ENCODE measurements at regions not wholly inside any gene's neighbourhood (a gene's known extent, or its start where the extent isn't known, plus 50 kb on each side); places are given as distances from the start of the nearest gene placed in this dataset.

DNA sequence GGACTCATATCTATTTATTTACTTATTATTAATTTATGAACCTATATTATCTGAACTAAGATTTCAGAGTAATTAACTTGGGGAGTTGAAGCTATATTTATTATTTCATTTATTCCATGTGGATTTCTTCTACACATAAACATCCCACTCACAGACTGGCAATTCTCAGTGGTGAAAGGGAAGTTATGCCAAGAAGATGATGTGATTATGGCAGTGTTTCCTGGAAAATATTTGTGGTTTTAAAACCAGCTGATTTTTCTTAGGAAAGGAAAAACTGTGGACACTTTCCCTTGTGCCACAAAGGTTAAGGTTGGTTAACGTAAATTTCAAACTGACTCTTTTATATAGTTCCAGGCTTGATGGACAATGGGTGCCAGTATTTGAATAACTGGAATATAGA, 513.1 kb downstream of the SLITRK6 start:
- Histone ChIP-seq H3K4me3 (ENCODE audit: low read length) (no peak overlapping the region), H3K9me3 (ENCODE audit: control insufficient read depth, insufficient read depth, low read length) (peaks cover 9% of the 10 kb centered on the region; the same call in 1 of the 2 replicates), H3K4me1 (ENCODE audit: control insufficient read depth, low read length) (peaks cover 5% of the 10 kb centered on the region), H3F3A (ENCODE audit: control insufficient read depth, insufficient read depth) (peaks cover 3% of the 10 kb centered on the region; the same call in 1 of the 2 replicates), H3K4me2 (ENCODE audit: low read length) (no peak overlapping the region), H4K20me1 (ENCODE audit: control insufficient read depth, insufficient read depth, low read depth, low read length) (no peaks in the 10 kb centered on the region), H3K27ac (ENCODE audit: low read depth, low read length) (no peak overlapping the region), H3K36me3 (ENCODE audit: control insufficient read depth, low read length) (no peaks in the 10 kb centered on the region), H3K27me3 (ENCODE audit: control insufficient read depth, low read length) (no peaks in the 10 kb centered on the region), H3K9me2 (replicated peaks; ENCODE audit: control insufficient read depth, low read length) (no peaks in the 10 kb centered on the region), H3K79me2 (ENCODE audit: control insufficient read depth, low read length) (no peaks in the 10 kb centered on the region)
- no peak for TF ChIP-seq EZH2phosphoT487 (IDR thresholded peaks at IDR 0.05; ENCODE audit: borderline replicate concordance, low read length)
- TF ChIP-seq, protein P1, sequence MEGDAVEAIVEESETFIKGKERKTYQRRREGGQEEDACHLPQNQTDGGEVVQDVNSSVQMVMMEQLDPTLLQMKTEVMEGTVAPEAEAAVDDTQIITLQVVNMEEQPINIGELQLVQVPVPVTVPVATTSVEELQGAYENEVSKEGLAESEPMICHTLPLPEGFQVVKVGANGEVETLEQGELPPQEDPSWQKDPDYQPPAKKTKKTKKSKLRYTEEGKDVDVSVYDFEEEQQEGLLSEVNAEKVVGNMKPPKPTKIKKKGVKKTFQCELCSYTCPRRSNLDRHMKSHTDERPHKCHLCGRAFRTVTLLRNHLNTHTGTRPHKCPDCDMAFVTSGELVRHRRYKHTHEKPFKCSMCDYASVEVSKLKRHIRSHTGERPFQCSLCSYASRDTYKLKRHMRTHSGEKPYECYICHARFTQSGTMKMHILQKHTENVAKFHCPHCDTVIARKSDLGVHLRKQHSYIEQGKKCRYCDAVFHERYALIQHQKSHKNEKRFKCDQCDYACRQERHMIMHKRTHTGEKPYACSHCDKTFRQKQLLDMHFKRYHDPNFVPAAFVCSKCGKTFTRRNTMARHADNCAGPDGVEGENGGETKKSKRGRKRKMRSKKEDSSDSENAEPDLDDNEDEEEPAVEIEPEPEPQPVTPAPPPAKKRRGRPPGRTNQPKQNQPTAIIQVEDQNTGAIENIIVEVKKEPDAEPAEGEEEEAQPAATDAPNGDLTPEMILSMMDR (IDR thresholded peaks at IDR 0.05; ENCODE audit: low read depth, low read length, poor library complexity, severe bottlenecking), result no peak

DNA sequence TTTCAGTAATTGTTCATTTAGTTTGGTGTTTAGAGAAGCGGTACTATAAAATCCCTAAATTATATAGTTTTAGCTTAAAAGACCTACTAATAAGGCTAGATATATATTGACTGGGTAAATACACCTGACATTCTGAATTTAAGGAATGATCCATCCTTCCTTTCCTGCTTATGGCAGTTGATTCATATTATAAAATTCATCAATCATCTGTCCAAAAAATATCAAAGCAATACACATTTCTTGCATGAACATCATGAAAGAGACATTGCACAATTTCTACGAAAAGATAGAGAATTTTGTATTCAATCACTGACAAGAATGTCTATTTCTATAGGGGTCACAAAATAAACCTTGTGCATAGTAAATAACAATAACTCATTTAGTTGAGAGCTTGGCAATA, 514.9 kb downstream of the SLITRK6 start:
- H3F3A ChIP-seq (ENCODE audit: control insufficient read depth, insufficient read depth), result peaks cover 3% of the 10 kb centered on the region; the same call in 1 of the 2 replicates
- H4K20me1 ChIP-seq (ENCODE audit: control insufficient read depth, insufficient read depth, low read depth, low read length), result no peaks in the 10 kb centered on the region
- peaks cover 5% of the 10 kb centered on the region for H3K4me1 ChIP-seq (ENCODE audit: control insufficient read depth, low read length)
- H3K4me3 ChIP-seq (ENCODE audit: low read length), result no peak overlapping the region
- no peaks in the 10 kb centered on the region for H3K9me2 ChIP-seq (replicated peaks; ENCODE audit: control insufficient read depth, low read length)
- H3K27me3 ChIP-seq (ENCODE audit: control insufficient read depth, low read length), result no peaks in the 10 kb centered on the region
- no peak overlapping the region for H3K27ac ChIP-seq (ENCODE audit: low read depth, low read length)
- H3K36me3 ChIP-seq (ENCODE audit: control insufficient read depth, low read length), result no peaks in the 10 kb centered on the region
- no peaks in the 10 kb centered on the region for H3K79me2 ChIP-seq (ENCODE audit: control insufficient read depth, low read length)
- H3K9me3 ChIP-seq (ENCODE audit: control insufficient read depth, insufficient read depth, low read length), result peaks cover 9% of the 10 kb centered on the region; the same call in 1 of the 2 replicates
- no peak for TF ChIP-seq EZH2phosphoT487 (IDR thresholded peaks at IDR 0.05; ENCODE audit: borderline replicate concordance, low read length)
- TF ChIP-seq, protein P1 (IDR thresholded peaks at IDR 0.05; ENCODE audit: low read depth, low read length, poor library complexity, severe bottlenecking), result no peak
- no peak overlapping the region for H3K4me2 ChIP-seq (ENCODE audit: low read length)

DNA sequence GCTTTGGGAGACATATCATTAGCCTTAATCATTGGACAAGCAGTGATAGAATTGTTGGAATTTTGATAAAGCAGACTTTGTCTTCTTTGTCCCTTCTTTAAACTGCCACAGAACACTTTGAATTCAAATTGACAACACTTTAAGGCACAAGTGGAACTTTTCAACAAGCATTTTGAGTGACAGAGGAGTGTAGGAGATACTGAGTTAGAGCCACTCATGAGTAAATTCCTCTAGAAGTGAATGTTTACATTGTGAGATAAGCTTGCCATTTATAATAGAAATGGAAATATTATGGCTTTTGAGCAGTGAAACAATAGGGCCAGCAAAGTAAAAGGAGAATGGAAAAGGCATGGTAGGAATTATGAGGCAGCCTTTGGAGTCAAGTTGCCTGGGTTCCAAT, 515.8 kb downstream of the SLITRK6 start:
- no peaks in the 10 kb centered on the region for H3K9me2 ChIP-seq (replicated peaks; ENCODE audit: control insufficient read depth, low read length)
- no peaks in the 10 kb centered on the region for H4K20me1 ChIP-seq (ENCODE audit: control insufficient read depth, insufficient read depth, low read depth, low read length)
- no peaks in the 10 kb centered on the region for H3K79me2 ChIP-seq (ENCODE audit: control insufficient read depth, low read length)
- H3K27me3 ChIP-seq (ENCODE audit: control insufficient read depth, low read length), result no peaks in the 10 kb centered on the region
- H3K27ac ChIP-seq (ENCODE audit: low read depth, low read length), result no peak overlapping the region
- no peak for TF ChIP-seq EZH2phosphoT487 (IDR thresholded peaks at IDR 0.05; ENCODE audit: borderline replicate concordance, low read length)
- TF ChIP-seq, protein P1 (IDR thresholded peaks at IDR 0.05; ENCODE audit: low read depth, low read length, poor library complexity, severe bottlenecking), result no peak
- H3F3A ChIP-seq (ENCODE audit: control insufficient read depth, insufficient read depth), result peaks cover 3% of the 10 kb centered on the region; the same call in 1 of the 2 replicates
- no peak overlapping the region for H3K4me2 ChIP-seq (ENCODE audit: low read length)
- no peaks in the 10 kb centered on the region for H3K36me3 ChIP-seq (ENCODE audit: control insufficient read depth, low read length)
- peaks cover 5% of the 10 kb centered on the region for H3K4me1 ChIP-seq (ENCODE audit: control insufficient read depth, low read length)
- H3K9me3 ChIP-seq (ENCODE audit: control insufficient read depth, insufficient read depth, low read length), result peaks cover 6% of the 10 kb centered on the region; the same call in 1 of the 2 replicates
- H3K4me3 ChIP-seq (ENCODE audit: low read length), result no peak overlapping the region

Data from DOHH2 (cell line).